ENCODE measurements at regions not wholly inside any gene's neighbourhood (a gene's known extent, or its start where the extent isn't known, plus 50 kb on each side); places are given as distances from the start of the nearest gene placed in this dataset.

DNA sequence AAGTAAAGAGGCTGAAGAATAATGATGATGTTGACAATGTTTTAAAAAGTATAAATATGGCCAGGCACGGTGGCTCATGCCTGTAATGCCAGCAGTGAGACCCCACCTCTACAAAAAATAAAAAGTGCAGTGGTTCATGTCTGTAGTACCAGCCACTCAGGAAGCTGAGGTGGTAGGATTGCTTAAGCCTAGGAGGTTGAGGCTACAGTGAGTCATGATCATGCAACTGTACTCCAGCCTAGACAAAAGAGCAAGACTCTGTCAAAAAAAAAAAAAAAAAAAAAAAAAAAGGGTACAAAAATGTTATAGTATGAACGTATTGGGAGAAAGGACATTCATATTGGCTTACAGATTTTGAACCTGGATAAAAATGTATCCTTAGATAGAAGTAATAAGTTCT is 543.1 kb upstream of the IRAK1BP1 start:
- no peaks in the 10 kb centered on the region for H3K4me1 ChIP-seq (ENCODE audit: insufficient read depth, low read length, poor library complexity, severe bottlenecking)
- no peak for DNase-seq (ENCODE audit: low spot score)
- no peaks in the 10 kb centered on the region for H3K27me3 ChIP-seq (replicated peaks; ENCODE audit: insufficient read depth, low read depth, low read length, poor library complexity)
- no TSS peak for BruUV-seq (replicated peaks)
- H3K4me3 ChIP-seq (ENCODE audit: low read depth, low read length, poor library complexity, severe bottlenecking): no peak overlapping the region
- TF ChIP-seq, protein P1, sequence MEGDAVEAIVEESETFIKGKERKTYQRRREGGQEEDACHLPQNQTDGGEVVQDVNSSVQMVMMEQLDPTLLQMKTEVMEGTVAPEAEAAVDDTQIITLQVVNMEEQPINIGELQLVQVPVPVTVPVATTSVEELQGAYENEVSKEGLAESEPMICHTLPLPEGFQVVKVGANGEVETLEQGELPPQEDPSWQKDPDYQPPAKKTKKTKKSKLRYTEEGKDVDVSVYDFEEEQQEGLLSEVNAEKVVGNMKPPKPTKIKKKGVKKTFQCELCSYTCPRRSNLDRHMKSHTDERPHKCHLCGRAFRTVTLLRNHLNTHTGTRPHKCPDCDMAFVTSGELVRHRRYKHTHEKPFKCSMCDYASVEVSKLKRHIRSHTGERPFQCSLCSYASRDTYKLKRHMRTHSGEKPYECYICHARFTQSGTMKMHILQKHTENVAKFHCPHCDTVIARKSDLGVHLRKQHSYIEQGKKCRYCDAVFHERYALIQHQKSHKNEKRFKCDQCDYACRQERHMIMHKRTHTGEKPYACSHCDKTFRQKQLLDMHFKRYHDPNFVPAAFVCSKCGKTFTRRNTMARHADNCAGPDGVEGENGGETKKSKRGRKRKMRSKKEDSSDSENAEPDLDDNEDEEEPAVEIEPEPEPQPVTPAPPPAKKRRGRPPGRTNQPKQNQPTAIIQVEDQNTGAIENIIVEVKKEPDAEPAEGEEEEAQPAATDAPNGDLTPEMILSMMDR (conservative IDR thresholded peaks at IDR 0.05; ENCODE audit: low read depth, low read length): no peak
- no peak for TF ChIP-seq EZH2 (IDR thresholded peaks at IDR 0.05; ENCODE audit: borderline replicate concordance, low read depth, low read length, poor library complexity, severe bottlenecking)
- no peaks in the 10 kb centered on the region for H3K9me3 ChIP-seq (ENCODE audit: low read depth, low read length, poor library complexity, severe bottlenecking)
- CTCF ChIA-PET: no interaction called here
- intact Hi-C loops (cut with micrococcal nuclease; ENCODE audit: unreplicated experiment): no loop called here
- H3K27ac ChIP-seq (ENCODE audit: low read depth, low read length, poor library complexity, severe bottlenecking): no peak overlapping the region
- POLR2A ChIA-PET (ENCODE audit: low non-redundant PET): no interaction called here
- H3K36me3 ChIP-seq (ENCODE audit: insufficient read depth, low read length, poor library complexity, severe bottlenecking): no peaks in the 10 kb centered on the region

DNA sequence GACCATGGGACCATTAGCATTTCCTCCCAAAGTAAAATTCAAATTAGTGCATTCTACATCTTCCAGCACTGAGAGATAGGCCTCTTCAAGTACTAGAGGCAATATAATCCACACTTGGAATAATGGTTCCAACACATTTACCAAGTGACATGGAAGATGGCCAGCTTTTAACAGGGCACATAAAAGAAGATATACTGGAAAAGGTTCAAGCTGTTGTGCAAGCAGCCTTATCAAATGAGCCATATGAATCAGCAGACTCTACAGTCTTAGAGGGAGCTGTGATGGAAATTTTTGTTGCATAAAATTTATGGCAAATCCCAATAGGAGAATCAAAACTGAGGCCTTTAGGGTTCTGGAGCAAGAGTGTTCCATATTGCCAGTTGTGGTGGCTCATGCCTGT is 526.6 kb upstream of the IRAK1BP1 start:
- TF ChIP-seq, protein P1 (conservative IDR thresholded peaks at IDR 0.05; ENCODE audit: low read depth, low read length): no peak
- no peak for TF ChIP-seq EZH2 (IDR thresholded peaks at IDR 0.05; ENCODE audit: borderline replicate concordance, low read depth, low read length, poor library complexity, severe bottlenecking)
- no peaks in the 10 kb centered on the region for H3K27me3 ChIP-seq (replicated peaks; ENCODE audit: insufficient read depth, low read depth, low read length, poor library complexity)
- H3K4me1 ChIP-seq (ENCODE audit: insufficient read depth, low read length, poor library complexity, severe bottlenecking): no peaks in the 10 kb centered on the region
- ChIA-PET POLR2A (ENCODE audit: low non-redundant PET) (no interaction called here), CTCF (no interaction called here)
- intact Hi-C loops (cut with micrococcal nuclease; ENCODE audit: unreplicated experiment): no loop called here
- no peaks in the 10 kb centered on the region for H3K36me3 ChIP-seq (ENCODE audit: insufficient read depth, low read length, poor library complexity, severe bottlenecking)
- H3K27ac ChIP-seq (ENCODE audit: low read depth, low read length, poor library complexity, severe bottlenecking): no peak overlapping the region
- no peak for DNase-seq (ENCODE audit: low spot score)
- H3K9me3 ChIP-seq (ENCODE audit: low read depth, low read length, poor library complexity, severe bottlenecking): peaks cover 8% of the 10 kb centered on the region
- no peak overlapping the region for H3K4me3 ChIP-seq (ENCODE audit: low read depth, low read length, poor library complexity, severe bottlenecking)
- BruUV-seq (replicated peaks): no TSS peak

DNA sequence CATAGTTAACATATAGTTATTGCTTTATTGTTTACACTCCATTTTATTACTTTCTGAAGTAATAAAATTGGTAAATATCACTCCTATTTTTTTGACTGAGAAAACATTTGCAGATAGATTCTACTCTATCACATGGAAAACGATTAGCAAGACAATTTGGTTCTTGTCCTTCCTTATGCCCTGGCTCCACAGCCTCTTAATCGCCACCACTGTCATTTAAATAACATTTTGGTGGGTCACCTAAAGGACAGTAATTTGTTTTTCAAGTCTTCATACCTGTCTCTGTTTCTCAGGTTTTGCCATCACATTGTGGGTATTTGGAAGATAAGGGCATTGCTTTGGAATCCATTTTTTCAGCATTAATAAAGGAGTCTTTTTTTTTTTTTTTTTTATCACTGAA is 521.5 kb upstream of the IRAK1BP1 start:
- H3K27ac ChIP-seq (ENCODE audit: low read depth, low read length, poor library complexity, severe bottlenecking): no peak overlapping the region
- no peak overlapping the region for H3K4me3 ChIP-seq (ENCODE audit: low read depth, low read length, poor library complexity, severe bottlenecking)
- TF ChIP-seq EZH2 (IDR thresholded peaks at IDR 0.05; ENCODE audit: borderline replicate concordance, low read depth, low read length, poor library complexity, severe bottlenecking): no peak
- TF ChIP-seq, protein P1 (conservative IDR thresholded peaks at IDR 0.05; ENCODE audit: low read depth, low read length): no peak
- no TSS peak for BruUV-seq (replicated peaks)
- DNase-seq (ENCODE audit: low spot score): no peak
- H3K36me3 ChIP-seq (ENCODE audit: insufficient read depth, low read length, poor library complexity, severe bottlenecking): no peaks in the 10 kb centered on the region
- no peaks in the 10 kb centered on the region for H3K4me1 ChIP-seq (ENCODE audit: insufficient read depth, low read length, poor library complexity, severe bottlenecking)
- ChIA-PET POLR2A (ENCODE audit: low non-redundant PET) (no interaction called here), CTCF (no interaction called here)
- no peaks in the 10 kb centered on the region for H3K27me3 ChIP-seq (replicated peaks; ENCODE audit: insufficient read depth, low read depth, low read length, poor library complexity)
- intact Hi-C loops (cut with micrococcal nuclease; ENCODE audit: unreplicated experiment): no loop called here
- no peaks in the 10 kb centered on the region for H3K9me3 ChIP-seq (ENCODE audit: low read depth, low read length, poor library complexity, severe bottlenecking)
